NCI-H2107 treated with DMSO at 0.1 percent for 48 hours (cell line): ENCODE measurements at regions not wholly inside any gene's neighbourhood (a gene's known extent, or its start where the extent isn't known, plus 50 kb on each side); places are given as distances from the start of the nearest gene placed in this dataset.
A peak's percentile ranks its signal among the peaks of the same experiment; 100 is the strongest.
"Not testable (repeated sequence)": the region's sequence is repeated elsewhere in the genome, so short reads cannot be mapped to it uniquely, and the experiment has no call there.

ENCODE experiments used
- DNase-seq: peaks from one replicate; lab custom pipeline; 2025; ENCODE audit not compliant: unreplicated experiment; lab: John Stamatoyannopoulos, UW

- peak; percentile 3 for DNase-seq
Measured at GRCh38 chr5:56763711-56764466, 51.5 kb upstream of the MAP3K1 start.

- DNase-seq: no peak
Measured at GRCh38 chr5:56763182-56763581, 52.2 kb upstream of the MAP3K1 start.

GRCh38 chr5:56761151-56761885, 54.0 kb upstream of the MAP3K1 start:
- no peak for DNase-seq

- no peak for DNase-seq
Measured at GRCh38 chr5:56760723-56761122, 54.6 kb upstream of the MAP3K1 start.

GRCh38 chr5:56759521-56760216, 55.7 kb upstream of the MAP3K1 start:
- DNase-seq: no peak

GRCh38 chr5:56757077-56757476, 58.3 kb upstream of the MAP3K1 start:
- DNase-seq: no peak

- no peak for DNase-seq
Measured at GRCh38 chr5:56755036-56755555, 60.3 kb upstream of the MAP3K1 start.

- DNase-seq: not testable (repeated sequence)
Measured at GRCh38 chr5:56753588-56753987, 61.8 kb upstream of the MAP3K1 start.

GRCh38 chr5:56751572-56752313, 63.6 kb upstream of the MAP3K1 start:
- no peak for DNase-seq

- DNase-seq: no peak
Measured at GRCh38 chr5:56749842-56750241, 65.5 kb upstream of the MAP3K1 start.

GRCh38 chr5:56746553-56747339, 68.6 kb upstream of the MAP3K1 start:
- DNase-seq: no peak

- DNase-seq: no peak
Measured at GRCh38 chr5:56745864-56746263, 69.5 kb upstream of the MAP3K1 start.

GRCh38 chr5:56740868-56741267, 74.5 kb upstream of the MAP3K1 start:
- DNase-seq: no peak

GRCh38 chr5:56739990-56740389, 75.4 kb upstream of the MAP3K1 start:
- no peak for DNase-seq

- no peak for DNase-seq
Measured at GRCh38 chr5:56737951-56738606, 77.3 kb upstream of the MAP3K1 start.

GRCh38 chr5:56737002-56737621, 78.2 kb upstream of the MAP3K1 start:
- DNase-seq: no peak

GRCh38 chr5:56735849-56736641, 79.3 kb upstream of the MAP3K1 start:
- DNase-seq: no peak

GRCh38 chr5:56734091-56734694, 81.2 kb upstream of the MAP3K1 start:
- DNase-seq: no peak
